Esophagus (tissue), 2 donors: ENCODE measurements at regions not wholly inside any gene's neighbourhood (a gene's known extent, or its start where the extent isn't known, plus 50 kb on each side); places are given as distances from the start of the nearest gene placed in this dataset.
A peak's percentile ranks its signal among the peaks of the same experiment; 100 is the strongest.

Source experiments
- H3K27ac ChIP-seq, 2 donors: one replicate each; pipeline ENCODE4 v1.5.1; 2013; ENCODE audit warnings: low read depth in 2 of 2, mild to moderate bottlenecking in 2 of 2, inconsistent platforms in 1 of 2, low read length in 1 of 2, moderate library complexity in 1 of 2
- H3K27me3 ChIP-seq, 2 donors: one replicate each; pipeline ENCODE4 v1.6.1; 2013; ENCODE audit warnings: low read length in 2 of 2, control low read depth in 1 of 2, mild to moderate bottlenecking in 1 of 2; ENCODE audit not compliant: insufficient read depth in 2 of 2, control insufficient read depth in 1 of 2
- H3K36me3 ChIP-seq, 2 donors: one replicate each; pipeline ENCODE4 v1.6.1; 2013; ENCODE audit warnings: low read length in 1 of 2; ENCODE audit not compliant: control insufficient read depth in 2 of 2, insufficient read depth in 2 of 2
- H3K4me1 ChIP-seq, 2 donors: one replicate each; pipeline ENCODE4 v1.6.1; 2013; ENCODE audit warnings: low read length in 1 of 2; ENCODE audit not compliant: control insufficient read depth in 2 of 2, insufficient read depth in 2 of 2
- H3K4me3 ChIP-seq, 2 donors: one replicate each; pipeline ENCODE4 v1.5.1; 2013; ENCODE audit warnings: low read length in 2 of 2, mild to moderate bottlenecking in 2 of 2, low read depth in 1 of 2, moderate library complexity in 1 of 2
- H3K9me3 ChIP-seq, 2 donors: one replicate each; pipeline ENCODE4 v1.6.1; 2013; ENCODE audit warnings: mild to moderate bottlenecking in 2 of 2, low read depth in 1 of 2, low read length in 1 of 2, moderate library complexity in 1 of 2; ENCODE audit not compliant: control insufficient read depth in 2 of 2, insufficient read depth in 1 of 2
- WGBS, 2 donors: extraction: QIAGEN DNeasy Blood & Tissue Kit; methylation state at CpG; one replicate each; pipeline ENCODE4 v1.1.7; 2013; 5-methylcytosine and 5-hydroxymethylcytosine counted together
- donor health status: healthy with polysubstance abuse.
- donor health status: Bipolar disorder and iron deficiency.

GRCh38 chr21:39022035-39022434 lies 161.2 kb downstream of the PSMG1 start:
- Histone ChIP-seq H3K9me3 (peaks cover 0 to 4% of the 10 kb centered on the region in 2 donors), H3K4me1 (peaks cover 0 to 9% of the 10 kb centered on the region in 2 donors), H3K36me3 (no peaks in the 10 kb centered on the region), H3K27me3 (no peaks in the 10 kb centered on the region), H3K27ac (peak overlapping the region in 1 of 2 donors; percentile 62), H3K4me3 (no peak overlapping the region)
- 85 to 86% methylated on average over 14 of the region's 14 CpGs for WGBS, 2 donors

DNA sequence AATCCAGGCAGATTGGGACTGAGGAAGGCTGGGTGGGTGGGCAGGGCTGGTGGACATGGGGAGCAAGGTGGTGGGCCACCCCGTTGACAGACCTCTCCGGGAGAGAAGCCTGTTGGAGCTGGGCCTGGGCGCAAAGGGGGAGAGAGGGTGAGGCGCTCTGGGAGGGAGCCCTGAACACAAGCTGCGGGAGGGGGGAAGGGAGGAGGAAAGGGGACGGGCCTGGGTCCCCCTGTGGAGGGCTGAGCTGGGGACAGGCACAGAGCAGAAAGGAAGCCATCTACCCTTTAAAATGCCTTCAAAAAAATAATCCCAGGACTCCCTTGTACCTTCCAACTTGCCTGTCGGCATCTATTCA lies 161.8 kb downstream of the PSMG1 start:
- H3K27ac ChIP-seq: peak overlapping the region; percentile 45 to 62
- no peaks in the 10 kb centered on the region for H3K36me3 ChIP-seq
- WGBS, 2 donors: 51 to 65% methylated on average over 7 of the region's 7 CpGs
- no peaks in the 10 kb centered on the region for H3K27me3 ChIP-seq
- H3K4me1 ChIP-seq: peaks cover 0 to 9% of the 10 kb centered on the region in 2 donors
- H3K9me3 ChIP-seq: peaks cover 0 to 4% of the 10 kb centered on the region in 2 donors
- H3K4me3 ChIP-seq: no peak overlapping the region

DNA sequence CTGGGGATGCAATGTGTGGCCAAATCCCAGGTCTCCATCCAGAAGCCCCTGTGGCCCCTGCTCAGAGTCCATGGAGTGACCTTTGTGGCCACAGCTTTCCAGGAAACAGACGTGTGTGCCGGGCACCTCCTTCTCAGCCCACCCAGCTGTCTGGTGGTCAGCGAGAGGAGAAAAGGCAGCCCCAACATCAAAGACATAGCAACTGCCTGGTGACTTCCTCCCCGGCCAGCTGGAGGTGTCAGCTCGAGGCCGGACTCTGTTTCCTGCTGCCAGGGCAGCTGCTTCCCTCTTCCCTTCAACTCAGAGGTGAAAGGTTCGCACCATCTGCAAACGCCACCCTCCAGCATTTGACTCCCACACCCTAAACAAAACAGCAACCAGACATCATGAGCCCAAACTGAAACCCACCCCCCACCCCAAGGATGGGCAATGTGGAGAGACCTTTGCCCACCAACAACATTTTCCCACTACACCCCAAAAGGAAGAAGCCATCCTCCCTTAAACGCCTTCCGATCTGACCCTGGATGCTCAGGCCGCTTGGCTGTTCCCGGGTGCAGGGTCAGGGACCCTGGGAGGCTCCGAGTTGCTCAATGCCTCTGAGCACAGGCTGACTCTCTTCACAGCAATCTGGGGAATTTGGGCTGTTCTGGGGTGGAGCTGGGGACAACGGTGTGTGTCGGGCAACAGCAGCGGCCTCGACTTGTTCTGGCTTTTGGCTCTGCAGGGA lies 162.3 kb downstream of the PSMG1 start:
- H3K9me3 ChIP-seq: peaks cover 0 to 4% of the 10 kb centered on the region in 2 donors
- 54 to 55% methylated on average over 17 of the region's 17 CpGs for WGBS, 2 donors
- H3K27me3 ChIP-seq: no peaks in the 10 kb centered on the region
- H3K36me3 ChIP-seq: no peaks in the 10 kb centered on the region
- H3K27ac ChIP-seq: peak overlapping the region; percentile 34 to 45
- H3K4me1 ChIP-seq: peaks cover 0 to 9% of the 10 kb centered on the region in 2 donors
- no peak overlapping the region for H3K4me3 ChIP-seq

DNA sequence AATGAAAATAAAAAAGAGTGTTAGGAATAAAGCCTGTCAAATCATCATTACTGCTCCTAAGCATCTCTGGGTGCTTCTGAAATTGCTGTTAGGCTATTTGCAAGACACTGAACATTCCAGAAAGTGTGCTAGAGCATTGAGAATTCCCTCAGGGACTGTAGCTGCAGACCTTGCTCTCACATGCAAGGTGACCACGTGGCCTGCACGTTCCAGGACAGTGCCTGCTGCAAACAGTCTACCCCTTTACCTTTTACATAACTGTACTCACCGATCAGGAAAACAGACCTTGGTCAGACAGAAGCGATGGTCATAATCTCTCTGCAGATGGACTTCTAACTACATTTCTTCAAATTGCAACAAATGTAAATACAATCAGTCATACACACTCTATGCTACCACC lies 164.5 kb downstream of the PSMG1 start:
- peaks cover 0 to 2% of the 10 kb centered on the region in 2 donors for H3K9me3 ChIP-seq
- H3K36me3 ChIP-seq: no peaks in the 10 kb centered on the region
- 50 to 76% methylated on average over 4 of the region's 4 CpGs for WGBS, 2 donors

DNA sequence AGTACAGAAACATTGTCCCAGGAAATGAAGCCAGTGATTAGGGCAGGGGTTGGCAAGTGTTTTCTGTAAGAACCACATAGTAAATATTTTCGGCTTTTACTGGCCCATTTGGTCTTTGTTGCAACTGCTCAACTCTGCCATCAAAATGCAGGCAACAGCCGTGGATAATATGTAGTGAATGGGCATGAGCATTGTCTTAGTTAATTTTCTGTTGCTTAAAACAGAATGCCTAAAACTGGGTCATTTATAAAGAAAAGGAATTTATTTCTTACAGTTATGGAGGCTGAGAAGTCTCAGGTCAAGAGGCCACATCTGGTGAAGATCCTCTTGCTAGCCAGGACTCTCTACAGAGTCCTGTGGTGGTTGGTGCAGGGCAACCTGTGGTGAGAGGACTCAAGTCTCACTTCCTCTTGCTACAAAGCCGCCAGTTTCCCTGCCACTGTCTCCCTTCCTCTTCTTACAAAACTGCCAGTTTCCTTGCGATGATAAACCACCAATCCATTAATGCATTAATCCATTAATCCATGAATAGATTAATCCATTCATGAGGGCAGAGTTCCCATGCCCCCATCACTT lies 166.4 kb downstream of the PSMG1 start:
- H3K36me3 ChIP-seq: no peaks in the 10 kb centered on the region
- H3K9me3 ChIP-seq: no peaks in the 10 kb centered on the region
- no peak overlapping the region for H3K27ac ChIP-seq
- no peaks in the 10 kb centered on the region for H3K27me3 ChIP-seq
- no peak overlapping the region for H3K4me3 ChIP-seq
- H3K4me1 ChIP-seq: peaks cover 0 to 3% of the 10 kb centered on the region in 2 donors
- 73 to 76% methylated on average over 4 of the region's 4 CpGs for WGBS, 2 donors

More for the DNA sequence above, 164.5 kb downstream of the PSMG1 start:
- H3K27me3 ChIP-seq: no peaks in the 10 kb centered on the region
- no peak overlapping the region for H3K4me3 ChIP-seq
- H3K27ac ChIP-seq: no peak overlapping the region
- H3K4me1 ChIP-seq: peaks cover 0 to 9% of the 10 kb centered on the region in 2 donors

GRCh38 chr21:39014747-39015146 lies 168.5 kb downstream of the PSMG1 start:
- Histone ChIP-seq H3K9me3 (no peaks in the 10 kb centered on the region), H3K27me3 (no peaks in the 10 kb centered on the region), H3K36me3 (no peaks in the 10 kb centered on the region), H3K4me3 (no peak overlapping the region), H3K27ac (peak overlapping the region; percentile 37 to 62), H3K4me1 (no peaks in the 10 kb centered on the region)
- WGBS, 2 donors: 44 to 68% methylated on average over 9 of the region's 9 CpGs

GRCh38 chr21:39012326-39013230 lies 170.7 kb downstream of the PSMG1 start:
- Histone ChIP-seq H3K4me1 (no peaks in the 10 kb centered on the region), H3K27me3 (no peaks in the 10 kb centered on the region), H3K4me3 (no peak overlapping the region), H3K27ac (no peak overlapping the region), H3K36me3 (no peaks in the 10 kb centered on the region), H3K9me3 (no peaks in the 10 kb centered on the region)
- WGBS, 2 donors: 85 to 88% methylated on average over 15 of the region's 15 CpGs

GRCh38 chr21:39011911-39012310 lies 171.3 kb downstream of the PSMG1 start:
- no peak overlapping the region for H3K27ac ChIP-seq
- H3K4me1 ChIP-seq: no peaks in the 10 kb centered on the region
- no peaks in the 10 kb centered on the region for H3K36me3 ChIP-seq
- 90 to 94% methylated on average over 3 of the region's 3 CpGs for WGBS, 2 donors
- H3K4me3 ChIP-seq: no peak overlapping the region
- no peaks in the 10 kb centered on the region for H3K9me3 ChIP-seq
- no peaks in the 10 kb centered on the region for H3K27me3 ChIP-seq

DNA sequence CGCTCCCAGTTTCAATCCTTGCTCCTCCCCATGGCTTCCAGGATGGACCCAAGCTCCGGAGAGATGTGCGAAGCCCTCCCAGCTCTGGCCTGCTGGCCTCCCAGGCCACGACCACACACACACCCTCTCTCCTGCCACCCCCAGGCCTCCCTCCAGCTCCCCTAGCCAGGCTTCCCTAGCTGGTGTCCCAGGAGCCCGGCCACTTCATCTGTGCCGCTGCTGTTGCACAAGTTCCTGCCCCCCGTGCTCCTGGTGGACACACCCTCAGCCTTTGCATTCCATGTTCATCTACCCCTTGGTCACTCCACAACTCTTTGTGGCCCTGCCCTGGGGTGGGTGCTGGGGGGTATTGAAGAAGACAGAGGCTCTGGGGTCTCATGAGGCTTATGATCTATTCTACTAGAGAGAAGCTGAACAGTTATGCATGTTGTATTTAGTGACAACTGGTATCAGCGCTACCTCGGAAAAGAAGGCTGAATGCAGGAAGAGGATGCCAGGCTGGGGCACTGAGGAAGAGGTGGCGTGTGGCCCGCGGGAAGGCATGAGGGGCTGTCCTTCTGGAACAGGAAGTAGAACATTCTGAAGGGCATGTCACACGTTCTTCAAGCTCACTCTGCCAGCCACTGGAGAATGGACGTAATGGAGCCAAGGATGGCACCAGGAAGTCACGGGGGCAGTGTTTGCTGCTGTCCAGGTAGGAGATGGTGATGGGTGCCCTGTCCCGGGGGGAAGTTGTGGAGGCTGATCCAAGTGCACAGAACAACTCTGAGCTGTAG lies 172.4 kb downstream of the PSMG1 start:
- H3K36me3 ChIP-seq: no peaks in the 10 kb centered on the region
- H3K27ac ChIP-seq: no peak overlapping the region
- H3K9me3 ChIP-seq: no peaks in the 10 kb centered on the region
- no peaks in the 10 kb centered on the region for H3K27me3 ChIP-seq
- H3K4me3 ChIP-seq: no peak overlapping the region
- peaks cover 0 to 2% of the 10 kb centered on the region in 2 donors for H3K4me1 ChIP-seq
- 72 to 85% methylated on average over 16 of the region's 16 CpGs for WGBS, 2 donors
